SW480 (cell line): ENCODE measurements at regions not wholly inside any gene's neighbourhood (a gene's known extent, or its start where the extent isn't known, plus 50 kb on each side); places are given as distances from the start of the nearest gene placed in this dataset.

Source experiments
- DNase-seq: peaks from one replicate; pipeline ENCODE4 v3.0.0-alpha.2; 2016; ENCODE audit warnings: low spot score

DNA sequence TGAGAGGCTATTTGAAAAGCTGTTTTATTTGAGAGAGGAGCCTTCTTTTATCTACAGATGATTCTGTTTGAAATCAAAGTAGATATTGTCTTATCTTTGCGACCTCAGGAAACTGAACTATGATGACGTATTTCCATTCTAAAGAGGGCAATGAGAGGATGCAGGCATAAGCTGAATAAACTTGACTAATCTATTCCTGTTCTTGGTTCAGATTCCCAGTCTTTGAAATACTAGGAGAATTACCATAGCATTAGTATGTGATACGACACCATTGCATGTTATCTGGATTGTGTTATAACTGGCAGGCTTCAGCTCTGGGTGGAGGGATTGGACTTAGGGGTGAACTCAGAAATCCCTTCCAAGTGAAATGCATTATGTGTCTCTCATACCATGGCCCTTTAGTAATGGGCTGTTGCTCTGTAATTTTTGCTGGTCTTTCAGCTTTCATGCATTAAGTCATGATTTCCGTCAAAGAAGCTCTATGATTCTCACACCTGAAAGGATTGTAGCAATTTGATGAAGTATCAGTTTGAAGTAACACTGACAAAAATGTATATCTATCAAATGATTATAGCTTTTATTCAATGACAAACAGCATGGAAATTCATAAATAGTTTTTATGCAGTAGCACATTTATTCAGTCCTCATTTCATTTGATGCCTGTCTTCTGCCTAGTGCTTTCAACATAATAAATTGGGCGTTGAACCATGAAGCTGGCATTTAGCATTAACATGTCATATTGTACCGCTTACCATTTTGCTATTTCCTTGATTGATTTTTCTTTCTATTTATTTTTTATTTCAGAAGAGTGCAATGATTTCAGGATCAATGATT is 138.4 kb upstream of the SPACA1 start:
- no peak for DNase-seq

DNA sequence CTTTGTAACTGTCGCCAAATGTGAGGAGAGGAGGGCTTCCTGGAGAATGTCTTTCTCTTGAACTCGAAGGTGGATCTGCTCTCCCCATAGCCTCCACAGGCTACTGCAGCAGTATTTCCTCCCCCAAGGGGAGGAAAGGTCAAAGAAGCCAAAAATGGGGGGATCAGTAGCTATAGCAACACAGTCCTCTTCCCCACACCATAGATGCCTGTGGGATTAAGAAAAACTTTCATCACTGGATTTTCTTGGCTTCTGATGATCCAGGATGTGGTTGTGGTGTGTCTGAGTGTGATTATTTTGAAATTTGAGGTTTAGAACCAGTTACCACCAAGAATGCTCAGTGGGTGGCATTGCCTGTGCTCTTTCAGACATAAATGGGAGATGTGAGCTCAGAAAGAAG is 140.1 kb upstream of the SPACA1 start:
- DNase-seq = peak; percentile 59

DNA sequence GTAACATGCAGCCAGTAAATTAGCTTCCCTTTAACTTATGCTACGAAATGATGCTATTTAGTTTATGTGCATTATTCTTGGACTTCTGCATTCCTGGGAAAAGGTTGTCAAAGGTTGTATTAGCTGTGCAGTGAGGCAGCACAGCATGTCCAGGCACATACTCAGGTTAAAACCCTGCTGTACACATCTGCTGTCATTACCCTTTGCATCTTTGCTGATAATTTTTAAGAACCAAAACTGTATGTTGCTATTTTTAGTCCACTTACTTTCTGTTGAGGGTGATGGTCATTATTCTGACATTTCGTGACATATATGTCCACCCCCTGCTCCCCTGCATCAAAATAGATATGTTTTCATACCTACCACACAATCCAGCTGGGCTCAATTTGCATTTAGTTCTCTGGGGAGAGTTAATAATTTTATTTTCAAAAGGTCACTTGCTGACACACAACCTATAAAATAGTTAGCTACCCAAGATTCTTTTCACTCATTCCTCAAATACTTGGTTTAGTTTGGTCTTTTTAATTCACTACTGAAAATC is 142.5 kb upstream of the SPACA1 start:
- no peak for DNase-seq

DNA sequence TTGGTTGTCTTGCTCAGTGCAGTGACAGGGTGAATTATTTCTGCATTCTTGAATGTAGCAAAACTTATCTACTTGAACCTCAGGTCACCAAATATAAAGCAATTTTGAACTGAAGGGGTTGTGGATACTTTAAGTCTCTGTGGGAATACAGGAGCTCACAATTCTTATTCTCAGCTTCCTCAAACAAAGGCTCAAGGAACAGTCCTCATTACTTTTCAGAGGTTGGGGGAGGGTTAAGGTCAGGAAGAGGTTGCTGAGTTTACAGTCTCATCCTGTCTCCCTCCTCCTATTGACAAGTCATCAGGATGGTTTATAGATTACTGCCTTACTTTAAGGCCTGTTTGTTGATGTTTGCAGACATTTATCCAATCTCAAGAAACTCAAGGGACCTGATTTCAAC is 143.6 kb upstream of the SPACA1 start:
- DNase-seq = no peak

DNA sequence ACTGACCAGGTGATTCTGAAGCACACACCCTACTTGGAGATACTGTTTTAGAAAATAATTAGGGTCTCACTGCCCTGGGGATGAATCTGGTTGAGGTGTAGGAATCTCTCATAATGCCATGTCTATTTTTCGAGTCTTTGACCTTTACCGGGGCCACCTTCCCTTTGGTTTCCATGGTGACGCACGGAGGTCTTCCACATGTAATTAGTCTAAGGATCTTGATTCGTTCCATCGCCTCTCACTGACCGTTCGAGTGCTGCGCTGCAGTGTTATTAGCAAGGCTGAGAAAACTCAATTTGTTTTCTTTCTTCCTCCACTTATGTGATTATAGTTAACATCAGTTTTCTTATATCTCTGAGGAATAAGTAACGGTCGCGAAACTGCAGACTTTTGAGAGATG is 144.3 kb upstream of the SPACA1 start:
- DNase-seq = no peak

DNA sequence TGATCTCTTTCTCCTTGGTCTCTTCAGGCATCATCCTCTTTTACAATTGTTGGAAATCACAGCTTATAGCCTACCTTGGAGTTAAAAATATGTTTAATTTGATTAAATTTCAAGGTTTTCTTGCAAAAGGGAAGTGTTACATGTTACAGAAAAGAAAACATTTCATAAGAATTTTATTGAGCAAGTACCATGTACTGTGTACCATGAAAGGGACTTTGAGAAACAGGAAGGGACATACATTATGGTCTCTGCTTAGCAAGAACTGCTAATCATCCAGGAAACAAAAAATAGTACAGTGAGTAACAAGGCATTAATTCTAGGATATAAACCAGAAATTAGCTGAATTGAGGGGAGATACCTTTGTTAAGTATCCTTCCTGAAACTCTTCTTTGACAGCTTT is 145.3 kb upstream of the SPACA1 start:
- no peak for DNase-seq

DNA sequence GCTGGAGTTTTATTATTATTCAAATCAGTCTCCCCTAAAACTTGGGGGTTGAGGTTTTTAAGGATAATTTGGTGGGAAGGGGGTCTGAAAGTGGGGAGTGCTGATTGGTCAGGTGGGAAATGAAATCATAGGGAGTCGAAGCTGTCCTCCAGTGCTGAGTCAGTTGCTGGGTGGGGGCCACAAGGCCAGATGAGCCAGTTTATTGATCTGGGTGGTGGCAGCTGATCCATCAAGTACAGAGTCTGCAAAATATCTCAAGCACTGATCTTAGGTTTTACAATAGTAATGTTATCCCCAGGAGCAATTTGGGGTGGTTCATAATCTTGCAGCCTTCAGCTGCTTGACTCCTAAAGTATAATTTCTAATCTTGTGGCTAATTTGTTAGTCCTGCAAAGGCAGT is 146.0 kb upstream of the SPACA1 start:
- DNase-seq = no peak

DNA sequence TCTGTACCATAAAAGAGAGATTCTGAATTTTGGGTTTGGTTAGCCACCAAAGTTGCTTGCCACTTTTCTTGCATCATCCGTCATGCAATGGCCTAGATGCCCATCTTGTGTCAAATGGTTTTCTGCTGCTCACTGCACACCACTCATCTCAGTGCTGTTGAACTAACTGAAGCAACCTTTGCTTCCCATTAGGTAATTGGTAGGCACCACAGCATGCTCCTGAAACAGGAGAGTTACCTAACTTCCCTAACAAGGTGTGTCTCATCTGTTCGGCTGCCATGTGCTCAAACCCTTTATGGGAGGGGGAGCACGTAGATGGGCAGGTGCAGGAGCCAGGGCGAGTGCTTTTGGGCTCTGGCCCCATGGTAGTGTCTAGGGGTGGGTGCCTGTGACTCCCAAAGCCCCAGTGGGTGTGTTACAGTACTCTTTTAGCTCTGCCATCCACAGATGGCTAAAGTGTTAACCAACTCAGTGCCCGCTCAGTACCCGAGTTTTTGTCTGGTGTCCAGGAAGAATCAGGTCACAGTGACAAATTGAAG is 147.4 kb upstream of the SPACA1 start:
- DNase-seq = no peak

DNA sequence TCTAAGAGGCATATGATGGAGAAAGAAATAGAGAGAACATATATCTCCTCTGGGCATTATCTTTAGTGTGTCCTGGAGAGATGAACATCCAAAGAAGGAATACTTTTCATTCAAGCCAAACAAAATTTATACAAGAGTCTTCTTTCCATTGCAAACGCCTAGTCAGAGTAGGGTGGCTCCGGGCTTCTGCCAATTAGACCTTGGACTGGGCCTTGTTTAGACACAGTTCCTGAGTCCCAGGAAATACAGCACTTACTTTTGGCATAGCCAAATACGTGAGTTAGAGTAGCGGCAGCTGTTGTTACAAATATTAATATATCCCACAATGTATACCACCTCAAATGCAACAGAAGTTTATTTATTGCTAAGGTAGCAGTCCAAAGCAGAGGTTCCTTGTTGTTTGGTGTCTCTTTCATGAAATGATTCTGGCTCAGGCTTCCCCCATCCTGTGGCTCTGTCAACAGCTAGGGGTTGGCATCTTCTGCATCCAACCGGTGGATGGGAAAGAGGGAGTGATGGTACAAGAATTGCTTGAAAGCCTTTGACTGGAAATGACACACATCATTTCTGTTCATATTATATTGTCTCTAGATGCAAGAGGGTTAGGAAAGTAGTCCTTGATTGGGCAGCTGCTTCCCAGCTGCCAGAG is 148.0 kb upstream of the SPACA1 start:
- DNase-seq = no peak

DNA sequence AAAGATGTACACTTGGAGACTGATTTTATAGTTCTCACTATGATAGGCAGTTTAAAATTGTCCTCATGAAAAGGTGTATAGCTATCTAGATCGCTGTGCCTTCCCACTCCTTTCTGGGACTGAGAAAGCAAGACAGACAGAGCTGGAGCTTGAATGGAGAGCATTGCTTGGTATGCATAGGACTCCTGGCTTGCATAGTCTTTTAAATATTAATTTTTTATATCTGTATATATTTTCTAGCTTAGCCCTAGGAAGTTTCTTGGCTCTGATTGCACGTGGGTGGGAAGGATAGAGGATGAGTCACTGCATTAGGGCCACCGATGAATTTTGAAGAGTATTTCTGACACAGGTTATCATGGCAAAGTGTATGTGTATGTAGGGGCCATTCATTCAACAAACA is 150.0 kb upstream of the SPACA1 start:
- DNase-seq = peak; percentile 9

DNA sequence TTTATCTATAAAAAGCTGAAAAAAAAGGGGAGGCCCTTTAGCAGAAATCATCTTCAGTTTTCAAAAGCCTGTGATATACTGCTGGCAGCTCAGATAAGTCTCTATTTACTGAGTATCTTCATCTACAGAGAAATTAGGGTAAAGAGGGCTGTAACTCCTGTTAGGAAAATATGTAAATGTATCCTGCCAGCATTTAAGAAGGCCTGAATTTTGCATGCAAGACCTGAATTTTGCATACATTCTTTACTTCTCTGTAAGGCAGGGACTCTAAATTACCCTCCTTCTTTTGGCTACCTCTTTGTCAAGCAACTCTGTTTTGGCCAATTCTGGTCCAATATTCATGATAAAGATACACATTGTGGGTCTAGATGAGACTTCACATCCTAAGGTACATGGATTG is 150.6 kb upstream of the SPACA1 start:
- no peak for DNase-seq

DNA sequence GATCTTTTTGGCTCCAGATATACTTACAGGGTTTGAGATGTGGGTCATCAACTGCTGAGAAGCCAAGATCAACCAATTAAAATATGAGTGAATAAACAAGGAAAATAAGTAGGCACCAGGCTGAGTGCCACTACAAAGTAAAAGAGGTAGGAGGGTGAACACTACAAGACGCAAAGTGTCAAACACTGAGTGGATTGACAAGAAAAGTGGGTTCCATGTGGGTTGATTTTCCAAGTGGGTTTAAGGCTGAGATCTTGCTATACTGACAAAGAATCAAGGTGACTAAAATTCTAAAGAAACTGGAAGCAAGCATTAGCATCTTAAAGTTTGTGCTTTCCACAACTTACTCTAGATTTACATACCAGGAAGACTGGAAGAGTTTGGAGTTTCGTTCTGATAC is 160.4 kb upstream of the SPACA1 start:
- no peak for DNase-seq

DNA sequence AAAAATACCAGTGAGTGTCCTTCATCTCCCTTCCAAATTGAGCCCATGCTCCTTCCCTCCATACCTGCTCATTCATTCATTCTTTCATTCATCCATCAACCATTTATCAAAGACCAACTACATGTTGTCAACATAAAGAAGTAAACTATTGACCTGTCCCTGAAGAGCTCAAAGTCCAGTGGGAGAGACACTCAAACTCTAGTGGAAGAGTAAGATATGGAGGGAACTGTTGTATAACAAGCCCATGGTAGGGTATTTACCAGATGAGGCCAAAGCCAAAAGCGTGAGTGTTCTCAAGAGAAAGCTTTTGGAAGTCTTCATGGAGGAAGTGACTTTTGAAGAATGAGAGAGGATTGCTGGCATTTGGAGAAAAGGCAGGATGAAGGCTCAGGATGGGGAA is 163.4 kb upstream of the SPACA1 start:
- no peak for DNase-seq

DNA sequence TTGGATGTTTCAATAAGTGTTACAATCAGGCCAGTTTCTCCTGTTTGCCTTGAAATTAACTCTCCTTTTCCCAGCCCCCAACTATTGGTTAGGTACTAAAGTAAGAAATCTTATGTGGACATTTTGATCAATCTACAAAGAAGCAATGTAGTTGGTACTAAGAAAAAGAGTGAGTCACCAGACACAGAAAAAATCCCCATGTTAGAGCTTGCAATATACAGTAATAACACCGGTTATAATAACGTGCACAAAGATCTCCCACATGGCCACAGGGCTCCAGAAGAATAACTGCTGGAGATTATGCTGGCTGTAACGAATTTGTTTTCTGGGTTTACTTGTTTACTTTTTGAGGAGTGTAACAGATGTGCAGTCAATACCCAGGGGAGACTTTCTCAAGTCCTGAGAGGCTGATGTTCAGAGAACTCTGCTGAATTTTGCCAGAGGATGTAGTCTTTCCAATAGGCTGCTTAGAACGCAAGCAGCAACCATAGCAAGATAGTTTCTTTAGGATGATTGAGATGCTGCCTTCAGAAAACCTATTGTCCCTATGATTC is 166.2 kb upstream of the SPACA1 start:
- DNase-seq = no peak

DNA sequence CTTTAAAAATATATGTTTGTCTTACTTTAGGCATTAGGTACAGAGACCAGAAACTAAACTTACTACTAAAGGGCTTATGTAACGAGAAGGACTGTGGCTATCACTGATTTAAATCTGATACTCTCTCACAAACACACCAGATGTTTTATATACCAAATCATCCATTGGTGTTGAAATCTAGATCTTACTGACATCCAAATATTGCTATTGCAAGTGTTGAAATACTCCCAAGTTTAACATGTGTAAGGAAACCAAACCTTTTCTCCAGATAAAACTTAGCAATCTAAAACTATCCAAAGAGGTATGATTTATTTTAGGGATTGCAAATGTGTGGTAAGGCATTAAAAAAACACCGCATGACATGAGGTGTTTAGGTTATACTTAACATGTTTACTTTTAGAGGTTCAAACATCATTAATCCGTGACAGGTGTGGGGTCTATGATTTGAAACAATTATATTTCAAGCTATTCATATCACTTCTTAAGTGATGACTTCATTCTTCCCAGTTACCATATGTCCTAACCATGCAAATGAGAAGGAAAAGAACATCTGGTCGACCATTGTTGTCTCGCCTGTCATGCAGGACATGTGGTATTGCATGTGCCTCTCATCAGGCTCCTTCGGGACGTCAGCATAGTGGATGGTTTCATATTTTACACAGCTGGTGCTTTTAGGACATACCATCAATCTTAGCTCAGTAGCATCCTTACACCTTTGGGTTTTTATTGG is 168.3 kb upstream of the SPACA1 start:
- DNase-seq = no peak

DNA sequence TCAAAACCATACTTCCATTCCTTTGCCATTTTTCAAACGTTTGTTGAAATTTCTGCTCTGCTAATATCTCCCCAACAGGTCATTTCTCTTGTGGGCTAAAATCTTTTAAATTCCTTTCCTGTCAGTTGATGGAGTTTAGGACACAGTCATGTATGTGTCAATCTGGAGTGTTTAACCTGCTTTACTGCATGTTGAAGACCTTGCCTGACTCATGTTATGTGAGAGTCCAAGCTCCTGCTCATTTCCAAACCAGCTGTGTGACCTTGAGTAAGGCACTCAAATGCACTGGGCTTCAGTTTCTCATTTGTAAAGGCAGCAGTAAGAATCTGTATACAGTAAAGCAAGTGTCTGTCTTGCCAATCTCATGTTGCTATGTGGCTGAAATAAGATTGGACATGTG is 171.9 kb upstream of the SPACA1 start:
- no peak for DNase-seq

DNA sequence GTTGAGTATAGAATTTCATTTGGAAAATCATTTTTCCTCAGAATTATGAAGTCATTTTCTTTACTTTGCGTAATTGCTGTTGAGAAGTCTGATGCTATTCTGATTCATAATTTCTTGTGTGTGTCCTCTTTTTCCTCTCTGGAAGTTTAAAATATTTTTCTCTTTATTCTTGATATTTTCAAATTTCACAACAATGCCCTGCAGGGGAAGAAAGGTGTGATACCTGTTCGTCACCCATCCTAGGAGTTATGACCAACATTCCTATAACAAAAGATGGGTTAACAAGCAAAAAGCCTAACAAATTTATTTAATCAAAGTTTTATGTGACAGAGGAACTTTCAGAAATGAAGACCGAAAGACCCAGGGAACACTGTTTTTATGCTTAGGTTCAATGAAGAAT is 171.5 kb upstream of the AKIRIN2 start:
- no peak for DNase-seq

DNA sequence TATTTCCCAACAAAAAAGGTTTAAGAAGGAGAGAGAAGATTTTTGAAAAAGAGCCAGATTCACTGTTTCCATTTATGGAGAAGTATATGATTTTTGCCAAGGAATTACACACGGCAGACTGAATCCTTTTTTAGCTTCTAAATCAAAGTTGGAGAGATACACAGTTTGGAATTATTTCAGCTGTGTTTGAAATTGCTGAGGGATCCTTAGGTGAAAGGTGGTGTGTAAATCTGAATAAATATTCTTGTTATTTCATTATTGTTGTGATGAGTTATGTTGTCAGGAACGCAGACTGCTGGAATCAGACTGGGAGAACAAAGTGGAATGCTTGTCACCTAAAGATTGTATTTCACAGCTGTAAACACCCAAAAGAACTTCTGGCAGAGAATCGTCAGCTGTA is 168.5 kb upstream of the AKIRIN2 start:
- DNase-seq = no peak

DNA sequence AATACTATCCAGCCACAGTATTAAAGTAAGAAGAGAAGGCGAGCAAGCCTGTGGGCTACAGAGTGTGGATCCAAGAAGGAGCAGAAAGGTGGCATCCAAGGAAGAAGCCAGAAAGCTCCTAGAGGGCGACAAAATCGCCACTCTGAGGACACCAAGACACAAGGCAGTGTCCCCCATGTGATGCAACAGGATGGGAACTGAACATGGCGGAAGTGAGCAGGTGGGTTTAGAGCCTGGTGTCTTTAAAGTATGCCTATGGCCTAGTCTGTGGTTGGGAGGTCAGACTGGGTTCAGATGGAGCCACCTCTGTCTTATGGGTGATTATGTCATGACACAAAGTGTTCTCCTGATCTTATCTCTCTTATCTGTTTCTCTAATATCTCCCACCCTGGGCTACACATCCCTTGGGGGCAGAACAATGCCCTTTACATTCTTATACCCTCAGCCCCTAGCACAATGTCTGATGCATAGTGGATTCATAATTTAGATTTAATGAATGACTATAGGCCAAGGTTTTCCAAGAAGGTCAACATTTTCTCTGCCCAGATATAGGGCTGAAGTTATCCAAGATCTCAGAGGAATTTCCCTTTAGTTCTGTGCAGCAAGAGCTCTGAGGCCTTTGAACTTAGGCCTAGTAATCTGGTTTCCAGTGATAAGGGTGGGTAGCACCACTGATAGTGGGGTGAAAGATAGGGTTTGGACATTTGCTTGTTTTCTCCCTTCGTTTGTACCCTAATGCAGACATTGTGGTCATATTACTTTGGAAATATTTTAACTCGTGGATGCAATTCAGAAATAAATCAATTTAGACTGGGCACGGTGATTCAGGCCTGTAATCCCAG is 167.3 kb upstream of the AKIRIN2 start:
- DNase-seq = no peak

DNA sequence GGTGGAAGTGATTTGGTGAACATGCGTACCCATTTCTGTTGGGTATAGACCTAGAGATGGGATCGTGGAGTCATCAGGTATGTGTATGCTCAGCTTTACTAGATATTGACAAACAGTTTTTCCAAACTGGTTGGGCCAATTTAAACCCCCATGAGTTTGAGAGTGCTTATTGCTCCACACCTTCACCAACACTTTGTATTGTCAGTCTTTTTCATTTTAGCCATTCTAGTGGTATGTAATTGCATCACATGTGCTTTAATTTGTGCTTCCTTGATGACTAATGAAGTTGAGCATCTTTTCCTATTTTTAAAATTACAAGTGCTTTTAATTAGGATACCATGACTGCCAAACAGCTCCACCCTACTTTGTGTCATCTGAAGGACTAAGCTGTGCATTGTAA is 158.9 kb upstream of the AKIRIN2 start:
- no peak for DNase-seq

DNA sequence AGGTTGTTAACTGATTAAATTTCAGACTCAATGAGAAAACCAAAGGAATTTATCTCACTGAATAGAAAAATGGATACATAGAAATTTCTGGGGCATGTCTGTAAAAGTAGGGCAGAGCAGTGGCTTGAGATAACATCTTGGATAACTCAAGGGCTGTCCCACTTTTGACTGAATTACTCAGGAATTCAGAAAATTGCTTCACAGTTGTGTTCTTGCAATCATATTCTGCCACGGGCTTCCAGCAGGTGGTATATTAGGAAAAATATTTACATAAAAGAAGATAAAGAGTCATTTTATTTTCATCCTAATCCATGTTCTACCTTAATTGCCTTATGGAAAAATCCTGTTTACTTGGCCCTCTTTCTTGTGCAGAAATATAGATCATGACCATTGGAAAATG is 156.4 kb upstream of the AKIRIN2 start:
- DNase-seq = no peak
